Keratinocyte (primary cell): ENCODE measurements at regions not wholly inside any gene's neighbourhood (a gene's known extent, or its start where the extent isn't known, plus 50 kb on each side); places are given as distances from the start of the nearest gene placed in this dataset.

Experiments
- DNase-seq: peaks from one replicate; pipeline ENCODE4 v3.0.0-alpha.2; 2011; ENCODE audit warnings: low read depth, missing footprints, low spot score
- FAIRE-seq: peaks from 2 replicates; lab custom pipeline; 2011; peaks lifted over from hg19 to GRCh38; lab: Jason Lieb, UNC
- H2AFZ ChIP-seq: 2 replicates; pipeline ENCODE4 v1.6.0; 2012; ENCODE audit warnings: low read length, control low read depth, inconsistent platforms; ENCODE audit not compliant: control insufficient read depth
- H3K27ac ChIP-seq: 2 replicates; pipeline ENCODE4 v1.5.1; 2011; ENCODE audit warnings: low read length; ENCODE audit not compliant: control insufficient read depth, insufficient read depth
- H3K27me3 ChIP-seq: 3 replicates; pipeline ENCODE4 v1.6.0; 2011; ENCODE audit warnings: low read length; ENCODE audit not compliant: control insufficient read depth, insufficient read depth; ENCODE audit errors: extremely low read depth
- H3K36me3 ChIP-seq, 2 experiments: 2 replicates in 1 of 2; 3 replicates in 1 of 2; pipeline ENCODE4 v1.5.1; 2011; ENCODE audit warnings: low read length in 2 of 2, mild to moderate bottlenecking in 1 of 2; ENCODE audit not compliant: control insufficient read depth in 2 of 2, insufficient read depth in 2 of 2; ENCODE audit errors: extremely low read depth in 1 of 2
- H3K4me1 ChIP-seq: 3 replicates; pipeline ENCODE4 v1.5.1; 2011; ENCODE audit warnings: low read length; ENCODE audit not compliant: control insufficient read depth, insufficient read depth; ENCODE audit errors: extremely low read depth
- H3K4me2 ChIP-seq: 3 replicates; pipeline ENCODE4 v1.6.0; 2011; ENCODE audit warnings: low read depth, low read length; ENCODE audit not compliant: control insufficient read depth, insufficient read depth; ENCODE audit errors: extremely low read depth
- H3K4me3 ChIP-seq, 3 experiments: fragments of 200-600 bp in 1 of 3; sonication (generic) in 1 of 3; 2 replicates in 2 of 3; 3 replicates in 1 of 3; pipeline ENCODE4 v1.5.1; 2011 to 2016; ENCODE audit warnings: low read length in 3 of 3, mild to moderate bottlenecking in 3 of 3, control low read depth in 2 of 3, inconsistent platforms in 1 of 3, low read depth in 1 of 3, mixed read lengths in 1 of 3, mixed run types in 1 of 3, moderate library complexity in 1 of 3; ENCODE audit not compliant: control insufficient read depth in 2 of 3, insufficient read depth in 2 of 3; ENCODE audit errors: extremely low read depth in 1 of 3
- H3K79me2 ChIP-seq: 2 replicates; pipeline ENCODE4 v1.6.0; 2012; ENCODE audit warnings: low read length; ENCODE audit not compliant: control insufficient read depth, insufficient read depth
- H3K9ac ChIP-seq: 3 replicates; pipeline ENCODE4 v1.6.0; 2011; ENCODE audit warnings: low read length; ENCODE audit not compliant: control insufficient read depth, insufficient read depth; ENCODE audit errors: extremely low read depth
- H3K9me1 ChIP-seq: 3 replicates; pipeline ENCODE4 v1.6.0; 2011; ENCODE audit warnings: low read length; ENCODE audit not compliant: control insufficient read depth, insufficient read depth; ENCODE audit errors: extremely low read depth
- H3K9me3 ChIP-seq: 2 replicates; pipeline ENCODE4 v1.5.1; 2012; ENCODE audit warnings: low read depth, low read length; ENCODE audit not compliant: control insufficient read depth
- H4K20me1 ChIP-seq: 3 replicates; pipeline ENCODE4 v1.6.0; 2011; ENCODE audit warnings: low read length; ENCODE audit not compliant: control insufficient read depth, insufficient read depth; ENCODE audit errors: extremely low read depth
- EZH2 ChIP-seq: IDR thresholded peaks from one replicate; pipeline ENCODE4 v1.6.1; 2012; ENCODE audit warnings: inconsistent platforms, mild to moderate bottlenecking, low read length, moderate library complexity
- dilution Hi-C: fragments of 300-500 bp; cut with MboI; formaldehyde crosslinking; loops from one replicate; pipeline ENCODE4 v1.7.0; 2020; ENCODE audit warnings: low sequenced_read_pairs; ENCODE audit not compliant: extremely low pct_ligation_motif_present
- TF ChIP-seq, protein P1 (sequence below), 3 experiments: IDR thresholded peaks in 1 of 3; conservative IDR thresholded peaks in 1 of 3; optimal IDR thresholded peaks in 1 of 3; 2 replicates in 2 of 3; 3 replicates in 1 of 3; pipeline versions ENCODE3 to v1.5.1; 2011; ENCODE audit warnings: low read length in 3 of 3, mild to moderate bottlenecking in 3 of 3, moderate library complexity in 2 of 3, control low read depth in 1 of 3, inconsistent platforms in 1 of 3; ENCODE audit not compliant: insufficient read depth in 2 of 3; ENCODE audit errors: extremely low read depth in 1 of 3

DNA sequence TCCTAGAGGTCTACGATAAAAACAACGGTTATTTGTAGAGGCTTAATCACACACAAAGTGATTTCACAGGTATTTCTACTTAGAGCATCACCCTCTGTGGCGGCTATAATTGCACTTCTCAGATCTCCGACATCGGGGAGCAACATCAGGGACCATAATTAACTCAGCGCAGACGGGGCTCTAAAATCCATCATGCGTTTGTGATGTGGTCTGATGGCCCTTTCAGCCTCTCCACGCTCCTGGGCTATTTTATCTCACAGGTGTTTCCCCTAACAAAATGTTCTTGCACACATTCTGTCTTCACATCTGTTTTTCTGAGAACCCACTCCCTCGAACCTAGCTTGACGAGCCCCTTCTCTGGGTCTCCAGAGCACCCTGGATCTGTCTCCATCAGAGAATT is 146.3 kb upstream of the DUSP10 start:
- Histone ChIP-seq H3K4me3 (no peak overlapping the region), H3K27me3 (no peaks in the 10 kb centered on the region), H3K9me1 (no peaks in the 10 kb centered on the region), H3K79me2 (no peaks in the 10 kb centered on the region), H4K20me1 (no peaks in the 10 kb centered on the region), H3K4me2 (no peak overlapping the region), H3K9ac (no peak overlapping the region), H3K36me3 (no peaks in the 10 kb centered on the region), H3K9me3 (no peaks in the 10 kb centered on the region), H3K4me1 (peaks cover 30% of the 10 kb centered on the region), H3K27ac (no peak overlapping the region), H2AFZ (no peak overlapping the region)
- dilution Hi-C loops: no loop called here
- DNase-seq (no peak), FAIRE-seq (no peak)
- no peak for TF ChIP-seq EZH2
- TF ChIP-seq, protein P1, sequence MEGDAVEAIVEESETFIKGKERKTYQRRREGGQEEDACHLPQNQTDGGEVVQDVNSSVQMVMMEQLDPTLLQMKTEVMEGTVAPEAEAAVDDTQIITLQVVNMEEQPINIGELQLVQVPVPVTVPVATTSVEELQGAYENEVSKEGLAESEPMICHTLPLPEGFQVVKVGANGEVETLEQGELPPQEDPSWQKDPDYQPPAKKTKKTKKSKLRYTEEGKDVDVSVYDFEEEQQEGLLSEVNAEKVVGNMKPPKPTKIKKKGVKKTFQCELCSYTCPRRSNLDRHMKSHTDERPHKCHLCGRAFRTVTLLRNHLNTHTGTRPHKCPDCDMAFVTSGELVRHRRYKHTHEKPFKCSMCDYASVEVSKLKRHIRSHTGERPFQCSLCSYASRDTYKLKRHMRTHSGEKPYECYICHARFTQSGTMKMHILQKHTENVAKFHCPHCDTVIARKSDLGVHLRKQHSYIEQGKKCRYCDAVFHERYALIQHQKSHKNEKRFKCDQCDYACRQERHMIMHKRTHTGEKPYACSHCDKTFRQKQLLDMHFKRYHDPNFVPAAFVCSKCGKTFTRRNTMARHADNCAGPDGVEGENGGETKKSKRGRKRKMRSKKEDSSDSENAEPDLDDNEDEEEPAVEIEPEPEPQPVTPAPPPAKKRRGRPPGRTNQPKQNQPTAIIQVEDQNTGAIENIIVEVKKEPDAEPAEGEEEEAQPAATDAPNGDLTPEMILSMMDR (optimal IDR thresholded peaks at IDR 0.05 in 1 of 3, IDR thresholded peaks at IDR 0.05 in 1 of 3, conservative IDR thresholded peaks at IDR 0.05 in 1 of 3; ENCODE audit: extremely low read depth in 1 of 3, insufficient read depth in 2 of 3, low read length in 3 of 3): no peak

DNA sequence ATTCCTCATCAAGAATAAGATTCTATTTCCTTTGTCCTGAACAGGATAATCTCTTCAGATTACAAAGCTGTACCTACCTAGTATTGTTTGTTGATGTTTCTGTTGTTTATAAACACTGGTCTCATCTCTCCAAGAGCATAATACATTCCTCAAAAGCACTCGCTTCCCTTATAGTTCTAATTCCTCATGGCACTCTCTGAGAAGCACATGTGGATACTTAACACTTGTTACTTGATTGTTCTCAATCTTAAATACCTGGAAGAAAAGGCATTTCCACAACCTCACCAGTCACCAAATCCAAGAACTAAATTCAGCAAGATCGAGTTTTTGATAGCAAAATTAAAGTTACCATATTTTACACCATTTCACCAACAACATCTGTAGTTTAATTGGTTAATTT is 145.9 kb upstream of the DUSP10 start:
- no peak overlapping the region for H3K4me3 ChIP-seq
- no peak for FAIRE-seq
- no peaks in the 10 kb centered on the region for H3K79me2 ChIP-seq
- no peak overlapping the region for H3K4me2 ChIP-seq
- H3K9me1 ChIP-seq: no peaks in the 10 kb centered on the region
- DNase-seq: no peak
- H4K20me1 ChIP-seq: no peaks in the 10 kb centered on the region
- H3K9ac ChIP-seq: no peak overlapping the region
- no peaks in the 10 kb centered on the region for H3K36me3 ChIP-seq
- dilution Hi-C loops: no loop called here
- peak overlapping the region; percentile 29 for H3K27ac ChIP-seq
- no peaks in the 10 kb centered on the region for H3K9me3 ChIP-seq
- no peak for TF ChIP-seq EZH2
- TF ChIP-seq, protein P1 (optimal IDR thresholded peaks at IDR 0.05 in 1 of 3, IDR thresholded peaks at IDR 0.05 in 1 of 3, conservative IDR thresholded peaks at IDR 0.05 in 1 of 3; ENCODE audit: extremely low read depth in 1 of 3, insufficient read depth in 2 of 3, low read length in 3 of 3): no peak
- H3K4me1 ChIP-seq: peaks cover 30% of the 10 kb centered on the region
- no peaks in the 10 kb centered on the region for H3K27me3 ChIP-seq
- no peak overlapping the region for H2AFZ ChIP-seq
